ENCODE measurements at regions not wholly inside any gene's neighbourhood (a gene's known extent, or its start where the extent isn't known, plus 50 kb on each side); places are given as distances from the start of the nearest gene placed in this dataset.
A peak's percentile ranks its signal among the peaks of the same experiment; 100 is the strongest.

DNA sequence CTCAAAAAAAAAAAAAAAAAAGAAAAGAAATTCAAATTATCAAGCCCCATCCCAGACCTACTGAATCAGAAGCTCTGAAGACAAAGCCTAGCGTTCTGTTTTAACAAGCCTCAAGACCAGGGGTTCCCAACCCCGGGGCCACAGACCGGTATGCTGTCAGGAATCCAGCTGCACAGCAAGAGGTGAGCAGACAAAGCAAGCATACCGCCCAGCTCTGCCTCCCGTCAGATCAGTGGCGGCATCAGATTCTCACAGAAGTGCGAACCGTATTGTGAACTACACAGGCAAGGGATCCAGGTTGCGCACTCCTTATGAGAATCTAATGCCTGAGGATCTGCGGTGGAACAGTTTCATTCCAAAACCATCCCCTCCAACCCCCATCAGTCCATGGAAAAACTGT, 57.8 kb upstream of the RASAL2 start:
- ChIA-PET CTCF (interaction anchor here (0.5 to 0.7 kb wide), 2 partner anchors 42 to 1556 kb away, joined by 3 to 5 read pairs; no protein-coding TSS in a partner anchor), POLR2A (no interaction called here)
- no peaks in the 10 kb centered on the region for H3K9me3 ChIP-seq (ENCODE audit: control insufficient read depth, insufficient read depth, low read depth, low read length)
- no peaks in the 10 kb centered on the region for H3K27me3 ChIP-seq (ENCODE audit: control insufficient read depth, insufficient read depth, low read length)
- no peak overlapping the region for H3K27ac ChIP-seq (ENCODE audit: low read length)
- in situ Hi-C loops (cut with HindIII; ENCODE audit: low pct_unique_long_range_greater_than_20kb, low sequenced_read_pairs) (no loop called here), intact Hi-C loops (cut with micrococcal nuclease; ENCODE audit: unreplicated experiment) (loop anchor here (2.0 kb wide), 1 partner anchor 77 kb away; no protein-coding TSS in a partner anchor)
- no peak overlapping the region for H3K4me3 ChIP-seq (ENCODE audit: low read depth in 2 of 2, low read length in 2 of 2)
- TF ChIP-seq, protein P1, sequence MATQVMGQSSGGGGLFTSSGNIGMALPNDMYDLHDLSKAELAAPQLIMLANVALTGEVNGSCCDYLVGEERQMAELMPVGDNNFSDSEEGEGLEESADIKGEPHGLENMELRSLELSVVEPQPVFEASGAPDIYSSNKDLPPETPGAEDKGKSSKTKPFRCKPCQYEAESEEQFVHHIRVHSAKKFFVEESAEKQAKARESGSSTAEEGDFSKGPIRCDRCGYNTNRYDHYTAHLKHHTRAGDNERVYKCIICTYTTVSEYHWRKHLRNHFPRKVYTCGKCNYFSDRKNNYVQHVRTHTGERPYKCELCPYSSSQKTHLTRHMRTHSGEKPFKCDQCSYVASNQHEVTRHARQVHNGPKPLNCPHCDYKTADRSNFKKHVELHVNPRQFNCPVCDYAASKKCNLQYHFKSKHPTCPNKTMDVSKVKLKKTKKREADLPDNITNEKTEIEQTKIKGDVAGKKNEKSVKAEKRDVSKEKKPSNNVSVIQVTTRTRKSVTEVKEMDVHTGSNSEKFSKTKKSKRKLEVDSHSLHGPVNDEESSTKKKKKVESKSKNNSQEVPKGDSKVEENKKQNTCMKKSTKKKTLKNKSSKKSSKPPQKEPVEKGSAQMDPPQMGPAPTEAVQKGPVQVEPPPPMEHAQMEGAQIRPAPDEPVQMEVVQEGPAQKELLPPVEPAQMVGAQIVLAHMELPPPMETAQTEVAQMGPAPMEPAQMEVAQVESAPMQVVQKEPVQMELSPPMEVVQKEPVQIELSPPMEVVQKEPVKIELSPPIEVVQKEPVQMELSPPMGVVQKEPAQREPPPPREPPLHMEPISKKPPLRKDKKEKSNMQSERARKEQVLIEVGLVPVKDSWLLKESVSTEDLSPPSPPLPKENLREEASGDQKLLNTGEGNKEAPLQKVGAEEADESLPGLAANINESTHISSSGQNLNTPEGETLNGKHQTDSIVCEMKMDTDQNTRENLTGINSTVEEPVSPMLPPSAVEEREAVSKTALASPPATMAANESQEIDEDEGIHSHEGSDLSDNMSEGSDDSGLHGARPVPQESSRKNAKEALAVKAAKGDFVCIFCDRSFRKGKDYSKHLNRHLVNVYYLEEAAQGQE (IDR thresholded peaks at IDR 0.05; ENCODE audit: insufficient read depth in 1 of 2, low read depth in 2 of 2, low read length in 1 of 2) = no peak
- TF ChIP-seq TCF7L2 (IDR thresholded peaks at IDR 0.05; ENCODE audit: low read depth, low read length) (no peak), SIN3A (IDR thresholded peaks at IDR 0.05; ENCODE audit: borderline replicate concordance, insufficient read depth, low read depth, low read length) (no peak)
- TF ChIP-seq, protein P2, sequence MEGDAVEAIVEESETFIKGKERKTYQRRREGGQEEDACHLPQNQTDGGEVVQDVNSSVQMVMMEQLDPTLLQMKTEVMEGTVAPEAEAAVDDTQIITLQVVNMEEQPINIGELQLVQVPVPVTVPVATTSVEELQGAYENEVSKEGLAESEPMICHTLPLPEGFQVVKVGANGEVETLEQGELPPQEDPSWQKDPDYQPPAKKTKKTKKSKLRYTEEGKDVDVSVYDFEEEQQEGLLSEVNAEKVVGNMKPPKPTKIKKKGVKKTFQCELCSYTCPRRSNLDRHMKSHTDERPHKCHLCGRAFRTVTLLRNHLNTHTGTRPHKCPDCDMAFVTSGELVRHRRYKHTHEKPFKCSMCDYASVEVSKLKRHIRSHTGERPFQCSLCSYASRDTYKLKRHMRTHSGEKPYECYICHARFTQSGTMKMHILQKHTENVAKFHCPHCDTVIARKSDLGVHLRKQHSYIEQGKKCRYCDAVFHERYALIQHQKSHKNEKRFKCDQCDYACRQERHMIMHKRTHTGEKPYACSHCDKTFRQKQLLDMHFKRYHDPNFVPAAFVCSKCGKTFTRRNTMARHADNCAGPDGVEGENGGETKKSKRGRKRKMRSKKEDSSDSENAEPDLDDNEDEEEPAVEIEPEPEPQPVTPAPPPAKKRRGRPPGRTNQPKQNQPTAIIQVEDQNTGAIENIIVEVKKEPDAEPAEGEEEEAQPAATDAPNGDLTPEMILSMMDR (IDR thresholded peaks at IDR 0.05) = no peak
- H3K4me1 ChIP-seq (ENCODE audit: control insufficient read depth, insufficient read depth, low read length) = peaks cover 8% of the 10 kb centered on the region
- no TSS peak for BruUV-seq (replicated peaks)
- no peaks in the 10 kb centered on the region for H3K36me3 ChIP-seq (ENCODE audit: control insufficient read depth, insufficient read depth, low read length)
- DNase-seq (ENCODE audit: low read depth, low spot score) (no peak), ATAC-seq (no peak)

DNA sequence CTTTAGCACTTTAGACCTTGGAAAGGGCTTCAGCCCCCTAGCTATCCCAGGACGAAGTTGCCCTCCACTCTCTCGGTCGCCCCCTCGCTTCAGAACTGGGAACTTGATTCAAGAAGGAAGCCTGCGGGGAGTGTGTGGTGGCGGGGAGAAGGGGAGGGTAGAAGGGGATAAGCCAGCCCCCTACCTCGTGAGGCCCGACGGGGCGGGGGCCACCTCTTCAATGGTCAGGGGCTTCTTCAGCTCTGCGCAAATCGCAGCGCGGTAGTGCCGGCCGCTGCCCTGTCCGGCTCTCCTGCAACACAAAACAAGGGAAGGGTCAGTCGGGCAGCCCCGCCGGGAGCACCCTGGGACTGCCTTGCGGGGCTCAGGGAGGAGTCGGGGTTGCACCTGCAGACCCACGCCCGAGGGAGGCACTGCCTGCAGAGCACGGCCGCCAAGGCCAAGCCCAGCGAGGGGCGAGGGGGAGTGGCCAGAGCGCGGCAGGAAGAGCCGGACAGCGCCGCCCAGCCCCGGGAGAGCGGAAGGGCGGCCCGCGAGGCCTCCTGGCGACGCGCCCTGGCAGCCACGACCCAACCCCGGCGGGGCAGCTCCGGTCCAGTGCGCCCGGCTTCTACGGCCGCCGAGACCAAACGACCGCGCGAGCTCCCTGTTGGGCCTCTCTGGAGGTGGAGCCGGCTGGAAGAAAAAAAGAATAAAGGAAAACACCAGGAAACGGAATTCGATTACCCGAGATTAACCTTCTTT, 56.2 kb upstream of the RASAL2 start:
- ATAC-seq (peak; percentile 99), DNase-seq (ENCODE audit: low read depth, low spot score) (no peak)
- no peaks in the 10 kb centered on the region for H3K27me3 ChIP-seq (ENCODE audit: control insufficient read depth, insufficient read depth, low read length)
- in situ Hi-C loops (cut with HindIII; ENCODE audit: low pct_unique_long_range_greater_than_20kb, low sequenced_read_pairs) (no loop called here), intact Hi-C loops (cut with micrococcal nuclease; ENCODE audit: unreplicated experiment) (loop anchor here (2.0 kb wide), 1 partner anchor 79 kb away; no protein-coding TSS in a partner anchor)
- no peaks in the 10 kb centered on the region for H3K36me3 ChIP-seq (ENCODE audit: control insufficient read depth, insufficient read depth, low read length)
- H3K27ac ChIP-seq (ENCODE audit: low read length) = peak overlapping the region; percentile 94
- H3K9me3 ChIP-seq (ENCODE audit: control insufficient read depth, insufficient read depth, low read depth, low read length) = no peaks in the 10 kb centered on the region
- no TSS peak for BruUV-seq (replicated peaks)
- H3K4me3 ChIP-seq (ENCODE audit: low read depth in 2 of 2, low read length in 2 of 2) = peak overlapping the region; percentile 70
- ChIA-PET POLR2A (interaction anchor here (0.6 to 0.7 kb wide), 2 partner anchors 86 to 204 kb away, joined by 3 to 4 read pairs; no protein-coding TSS in a partner anchor), CTCF (interaction anchor here (0.5 to 0.9 kb wide), 6 partner anchors 22 to 310 kb away, joined by 3 to 4 read pairs (median 3); no protein-coding TSS in a partner anchor)
- TF ChIP-seq, protein P1 (IDR thresholded peaks at IDR 0.05; ENCODE audit: insufficient read depth in 1 of 2, low read depth in 2 of 2, low read length in 1 of 2) = peak in 1 of 2 experiments; percentile 49; a peak in 1 of 4 replicates
- TF ChIP-seq SIN3A (IDR thresholded peaks at IDR 0.05; ENCODE audit: borderline replicate concordance, insufficient read depth, low read depth, low read length) (0 out of 2 replicates have a peak, but pooled peaks have one; percentile 61), POLR2AphosphoS5 (IDR thresholded peaks at IDR 0.05; ENCODE audit: low read depth, low read length) (peak; percentile 64; the same call in 1 of the 2 replicates), TCF7L2 (IDR thresholded peaks at IDR 0.05; ENCODE audit: low read depth, low read length) (no peak)
- TF ChIP-seq, protein P2 (IDR thresholded peaks at IDR 0.05) = peak; percentile 83
- peaks cover 8% of the 10 kb centered on the region for H3K4me1 ChIP-seq (ENCODE audit: control insufficient read depth, insufficient read depth, low read length)

All from Panc1 (cell line).